Ishikawa (cell line): ENCODE measurements at regions not wholly inside any gene's neighbourhood (a gene's known extent, or its start where the extent isn't known, plus 50 kb on each side); places are given as distances from the start of the nearest gene placed in this dataset.

Source experiments
- CEBPB ChIP-seq: IDR thresholded peaks from 2 replicates; pipeline ENCODE4 v1.6.1; 2012
- CREB1 ChIP-seq: IDR thresholded peaks from 2 replicates; pipeline ENCODE4 v1.6.1; 2012; ENCODE audit warnings: low read depth
- EGR1 ChIP-seq: IDR thresholded peaks from 2 replicates; pipeline ENCODE4 v1.6.1; 2012
- EP300 ChIP-seq: IDR thresholded peaks from 2 replicates; pipeline ENCODE4 v1.6.1; 2012; ENCODE audit warnings: borderline replicate concordance
- NFIC ChIP-seq: IDR thresholded peaks from 2 replicates; pipeline ENCODE4 v1.6.1; 2012
- RAD21 ChIP-seq: IDR thresholded peaks from 2 replicates; pipeline ENCODE4 v1.6.1; 2012; ENCODE audit warnings: low read depth
- REST ChIP-seq: IDR thresholded peaks from 2 replicates; pipeline ENCODE4 v1.6.1; 2012; ENCODE audit warnings: low read depth, mild to moderate bottlenecking
- TAF1 ChIP-seq: IDR thresholded peaks from 2 replicates; pipeline ENCODE4 v1.6.1; 2012; ENCODE audit warnings: low read depth, mild to moderate bottlenecking
- YY1 ChIP-seq: IDR thresholded peaks from 2 replicates; pipeline ENCODE4 v1.6.1; 2012; ENCODE audit warnings: low read depth

DNA sequence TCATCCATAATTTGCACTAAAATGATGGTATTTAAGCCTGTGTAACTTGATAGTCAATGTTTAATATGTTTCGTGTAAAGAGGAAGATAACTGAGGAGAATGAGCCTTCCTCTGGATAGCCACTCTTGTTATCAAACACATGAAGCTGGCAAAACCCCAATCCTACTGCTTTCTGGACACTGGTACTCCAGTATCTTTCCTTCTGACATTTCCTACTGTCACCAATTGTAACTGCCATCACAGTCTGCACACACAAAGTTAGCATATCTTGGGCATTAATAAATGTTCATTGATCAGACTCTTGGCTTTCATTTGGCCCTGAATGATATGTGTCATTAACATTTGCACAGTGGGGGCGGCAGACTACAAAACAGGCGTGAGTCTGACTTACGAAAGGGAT is 419.1 kb downstream of the TMA16 start:
- TF ChIP-seq EP300 (no peak), YY1 (no peak), REST (no peak), CREB1 (no peak), TAF1 (no peak), CEBPB (no peak), EGR1 (no peak), NFIC (no peak), RAD21 (no peak)
